Retinal pigment epithelial cell (primary cell): ENCODE measurements at regions not wholly inside any gene's neighbourhood (a gene's known extent, or its start where the extent isn't known, plus 50 kb on each side); places are given as distances from the start of the nearest gene placed in this dataset.

Experiments used
- DNase-seq: peaks from one replicate; pipeline ENCODE4 v3.0.0-alpha.2; 2010; ENCODE audit warnings: low read depth
- H3K4me3 ChIP-seq: 2 replicates; pipeline ENCODE4 v1.5.1; 2011; ENCODE audit warnings: mild to moderate bottlenecking, low read length, control low read depth, moderate library complexity
- TF ChIP-seq, protein P1 (sequence below): conservative IDR thresholded peaks from 2 replicates; pipeline ENCODE4 v1.5.1; 2011; ENCODE audit warnings: low read depth, low read length, control low read depth, inconsistent platforms

DNA sequence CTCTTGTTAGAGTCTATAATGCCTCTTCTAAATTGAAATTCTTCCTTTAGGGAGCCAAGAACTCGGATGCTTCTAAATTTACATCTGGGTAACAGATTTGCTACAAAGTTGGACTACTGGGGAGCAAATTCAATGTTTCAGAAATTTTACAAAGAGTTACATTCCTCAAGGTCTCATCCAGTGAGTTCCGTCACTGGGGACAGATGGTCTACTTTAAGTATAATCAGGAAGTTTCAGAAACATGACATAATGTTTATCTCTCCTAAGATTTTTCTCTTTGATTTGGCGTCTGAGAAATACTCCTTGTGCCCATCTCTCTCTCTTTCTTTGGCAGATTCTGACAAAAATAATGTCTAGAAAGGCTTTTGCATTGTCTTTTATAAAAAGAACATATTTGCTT, 81.5 kb upstream of the MBNL2 start:
- DNase-seq = no peak
- H3K4me3 ChIP-seq = no peak overlapping the region
- TF ChIP-seq, protein P1, sequence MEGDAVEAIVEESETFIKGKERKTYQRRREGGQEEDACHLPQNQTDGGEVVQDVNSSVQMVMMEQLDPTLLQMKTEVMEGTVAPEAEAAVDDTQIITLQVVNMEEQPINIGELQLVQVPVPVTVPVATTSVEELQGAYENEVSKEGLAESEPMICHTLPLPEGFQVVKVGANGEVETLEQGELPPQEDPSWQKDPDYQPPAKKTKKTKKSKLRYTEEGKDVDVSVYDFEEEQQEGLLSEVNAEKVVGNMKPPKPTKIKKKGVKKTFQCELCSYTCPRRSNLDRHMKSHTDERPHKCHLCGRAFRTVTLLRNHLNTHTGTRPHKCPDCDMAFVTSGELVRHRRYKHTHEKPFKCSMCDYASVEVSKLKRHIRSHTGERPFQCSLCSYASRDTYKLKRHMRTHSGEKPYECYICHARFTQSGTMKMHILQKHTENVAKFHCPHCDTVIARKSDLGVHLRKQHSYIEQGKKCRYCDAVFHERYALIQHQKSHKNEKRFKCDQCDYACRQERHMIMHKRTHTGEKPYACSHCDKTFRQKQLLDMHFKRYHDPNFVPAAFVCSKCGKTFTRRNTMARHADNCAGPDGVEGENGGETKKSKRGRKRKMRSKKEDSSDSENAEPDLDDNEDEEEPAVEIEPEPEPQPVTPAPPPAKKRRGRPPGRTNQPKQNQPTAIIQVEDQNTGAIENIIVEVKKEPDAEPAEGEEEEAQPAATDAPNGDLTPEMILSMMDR = no peak

DNA sequence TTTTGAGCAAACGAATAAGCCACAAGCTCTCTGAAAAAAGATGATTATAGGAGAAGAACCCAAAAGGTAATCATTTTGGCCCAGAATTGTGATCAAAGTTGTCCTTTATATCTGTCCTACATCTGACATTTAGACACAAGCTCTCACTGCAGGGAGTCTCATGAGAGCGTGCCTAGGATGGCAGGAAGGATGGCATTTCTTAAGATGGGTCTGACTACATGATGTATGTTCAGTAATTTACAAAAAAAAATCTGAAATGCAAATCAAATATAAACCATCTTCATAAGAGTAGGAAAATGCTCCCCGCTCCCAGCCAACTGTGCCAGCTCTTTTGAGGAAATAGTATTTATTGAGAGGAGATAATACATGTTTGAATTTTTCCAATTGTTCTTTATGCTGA, 81.0 kb upstream of the MBNL2 start:
- DNase-seq = no peak
- TF ChIP-seq, protein P1 = no peak
- no peak overlapping the region for H3K4me3 ChIP-seq

DNA sequence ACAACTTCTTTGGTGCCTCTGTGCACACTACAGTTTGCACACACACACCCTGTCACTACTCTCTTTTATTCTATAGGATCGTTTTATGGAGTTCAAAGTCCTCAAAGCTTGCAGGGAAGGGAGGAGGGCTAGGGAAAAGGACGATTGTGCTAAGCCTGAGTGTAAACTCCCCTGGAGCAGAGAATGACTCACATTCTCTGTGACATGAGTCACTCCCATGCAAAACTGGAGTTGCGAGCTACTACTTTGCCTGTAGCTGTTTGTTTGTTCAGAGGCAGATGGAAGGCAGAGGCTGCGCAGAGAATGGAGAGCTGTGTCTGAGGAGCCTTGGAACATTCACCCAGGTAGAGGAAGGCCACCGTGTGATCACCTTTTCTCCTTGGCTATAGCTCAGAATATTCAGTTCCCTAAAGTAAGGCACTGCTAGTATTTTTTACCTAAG, 80.5 kb upstream of the MBNL2 start:
- TF ChIP-seq, protein P1 = no peak
- DNase-seq = peak; percentile 75
- peak overlapping the region; percentile 27 for H3K4me3 ChIP-seq

DNA sequence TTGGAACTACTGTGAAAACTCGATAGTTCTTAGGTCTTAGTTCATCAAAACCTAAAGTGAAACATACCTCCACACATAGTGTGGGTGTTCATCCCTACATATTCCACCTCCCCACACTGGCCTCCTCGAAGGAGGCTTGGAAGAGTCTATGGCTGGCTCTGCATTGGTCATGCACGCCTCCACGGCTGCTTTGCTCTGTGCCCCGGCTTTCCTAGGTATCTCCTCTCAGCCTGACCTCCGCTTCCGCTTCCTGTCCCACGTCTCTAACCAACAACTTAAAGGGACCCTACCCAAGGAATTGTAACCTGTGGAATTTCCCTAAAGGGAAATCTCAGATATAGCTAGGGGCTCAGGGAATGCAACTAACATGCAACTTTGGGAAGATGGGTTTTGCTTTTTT, 79.7 kb upstream of the MBNL2 start:
- H3K4me3 ChIP-seq = no peak overlapping the region
- DNase-seq = no peak
- TF ChIP-seq, protein P1 = no peak

DNA sequence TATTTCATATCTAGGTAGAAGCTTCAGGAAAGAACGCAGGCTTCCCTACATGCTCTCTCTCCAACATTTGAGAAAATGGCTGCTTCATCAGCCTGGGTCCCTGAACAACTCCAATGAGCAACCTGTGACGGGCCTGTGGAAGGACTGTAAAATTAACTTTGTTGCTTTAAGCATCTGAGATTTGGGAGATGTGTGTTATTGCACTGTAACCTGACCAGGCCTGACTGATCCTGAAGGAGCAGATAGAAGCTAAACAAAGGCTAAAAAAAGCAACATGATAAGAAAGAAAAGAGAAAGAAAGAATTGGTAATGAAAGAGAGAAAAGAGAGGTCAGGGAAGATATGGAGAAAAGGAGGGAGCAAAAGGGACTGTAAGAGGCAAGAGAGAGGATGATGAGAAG, 77.1 kb upstream of the MBNL2 start:
- DNase-seq = no peak
- TF ChIP-seq, protein P1 = no peak
- no peak overlapping the region for H3K4me3 ChIP-seq

DNA sequence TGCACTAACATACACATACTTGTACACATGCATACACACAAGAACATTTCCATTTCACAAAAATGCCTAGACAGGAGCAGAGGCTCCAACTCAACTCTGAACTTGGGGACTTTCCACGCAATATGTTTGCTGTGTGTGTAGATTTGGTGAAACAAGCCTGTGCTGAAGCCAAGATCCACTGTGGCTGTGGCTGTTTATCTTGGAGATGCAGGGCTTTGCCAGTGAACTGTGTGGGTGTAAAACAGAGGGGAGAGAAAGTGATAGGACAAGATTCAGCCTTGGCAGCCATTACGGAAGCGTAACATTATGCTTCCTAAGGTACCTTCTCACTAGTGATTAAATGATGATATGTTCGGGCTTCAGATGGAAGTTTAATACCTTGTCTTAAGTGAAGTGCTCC, 73.2 kb upstream of the MBNL2 start:
- TF ChIP-seq, protein P1 = no peak
- no peak overlapping the region for H3K4me3 ChIP-seq
- no peak for DNase-seq

DNA sequence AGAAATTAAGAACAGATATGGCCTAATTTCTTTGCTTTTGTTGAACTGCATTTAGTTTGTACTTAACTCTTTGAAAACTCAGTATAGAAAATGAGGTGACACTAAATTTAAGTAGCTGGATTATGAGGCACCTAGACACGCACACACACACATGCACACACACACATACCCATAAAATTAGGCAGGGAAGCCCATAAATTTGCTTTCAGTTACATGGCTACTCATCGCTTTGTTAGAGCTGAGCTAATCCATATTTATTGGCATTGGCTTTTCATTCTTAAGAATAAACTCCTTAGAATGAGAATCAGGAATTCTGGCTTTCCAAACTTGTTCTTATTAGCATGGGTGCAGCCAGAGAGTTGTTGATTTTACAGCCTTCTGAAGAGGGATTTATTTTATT, 61.7 kb upstream of the MBNL2 start:
- DNase-seq = no peak
- H3K4me3 ChIP-seq = no peak overlapping the region
- TF ChIP-seq, protein P1 = no peak
